Coronary artery (tissue), 2 donors: ENCODE measurements at regions not wholly inside any gene's neighbourhood (a gene's known extent, or its start where the extent isn't known, plus 50 kb on each side); places are given as distances from the start of the nearest gene placed in this dataset.
A peak's percentile ranks its signal among the peaks of the same experiment; 100 is the strongest.
"Not testable (repeated sequence)": the region's sequence is repeated elsewhere in the genome, so short reads cannot be mapped to it uniquely, and the experiment has no call there.

Source experiments
- DNase-seq: peaks from one replicate; pipeline ENCODE4 v3.0.0-alpha.2; 2017; ENCODE audit warnings: low spot score
- H3K27ac ChIP-seq, 2 donors: fragments of 200-600 bp; sonication (generic); one replicate each; pipeline ENCODE4 v1.5.1; 2016 to 2019
- H3K4me3 ChIP-seq: fragments of 200-600 bp; sonication (generic); 2 replicates; pipeline ENCODE4 v1.5.1; 2016; ENCODE audit warnings: mild to moderate bottlenecking, moderate library complexity
- CTCF ChIP-seq: fragments of 200-600 bp; sonication (generic); IDR thresholded peaks from one replicate; pipeline ENCODE4 v1.5.1; 2019; ENCODE audit warnings: antibody characterized with exemption

- no peak overlapping the region for H3K4me3 ChIP-seq
- no peak for TF ChIP-seq CTCF
- DNase-seq, result no peak
- no peak overlapping the region for H3K27ac ChIP-seq
Measured at GRCh38 chr1:29684141-29684540, 447.8 kb downstream of the PTPRU start.

GRCh38 chr1:29683472-29683871 lies 447.1 kb downstream of the PTPRU start:
- DNase-seq, result peak; percentile 17
- H3K4me3 ChIP-seq, result no peak overlapping the region
- no peak for TF ChIP-seq CTCF
- H3K27ac ChIP-seq, result no peak overlapping the region

- DNase-seq, result peak; percentile 11
- no peak overlapping the region for H3K27ac ChIP-seq
- no peak for TF ChIP-seq CTCF
Measured at GRCh38 chr1:29682919-29683295, 446.6 kb downstream of the PTPRU start.

GRCh38 chr1:29682171-29682918 lies 446.0 kb downstream of the PTPRU start:
- no peak overlapping the region for H3K4me3 ChIP-seq
- DNase-seq, result peak; percentile 66

More at GRCh38 chr1:29682919-29683295, 446.6 kb downstream of the PTPRU start:
- H3K4me3 ChIP-seq, result no peak overlapping the region

GRCh38 chr1:29681416-29681815 lies 445.1 kb downstream of the PTPRU start:
- DNase-seq, result peak; percentile 22
- H3K4me3 ChIP-seq, H3K27ac ChIP-seq: not testable (repeated sequence)

More at GRCh38 chr1:29682171-29682918, 446.0 kb downstream of the PTPRU start:
- no peak for TF ChIP-seq CTCF
- no peak overlapping the region for H3K27ac ChIP-seq

GRCh38 chr1:29679828-29680558 lies 443.7 kb downstream of the PTPRU start:
- TF ChIP-seq CTCF, result no peak
- Histone ChIP-seq H3K27ac (no peak overlapping the region), H3K4me3 (no peak overlapping the region)
- peak; percentile 47 for DNase-seq

GRCh38 chr1:29679316-29679715 lies 443.0 kb downstream of the PTPRU start:
- H3K4me3 ChIP-seq, result no peak overlapping the region
- TF ChIP-seq CTCF, result no peak
- DNase-seq, result peak; percentile 47
- no peak overlapping the region for H3K27ac ChIP-seq
